Neural progenitor cell (in vitro differentiated cells): ENCODE measurements at regions not wholly inside any gene's neighbourhood (a gene's known extent, or its start where the extent isn't known, plus 50 kb on each side); places are given as distances from the start of the nearest gene placed in this dataset.
"Not testable (repeated sequence)": the region's sequence is repeated elsewhere in the genome, so short reads cannot be mapped to it uniquely, and the experiment has no call there.

Experiments
- DNase-seq: peaks from one replicate; pipeline ENCODE4 v3.0.0-alpha.2; 2016; ENCODE audit warnings: low spot score
- H2AFZ ChIP-seq: fragments of 200-600 bp; sonication (generic); replicated peaks from 2 replicates; pipeline ENCODE4 v1.6.1; 2016; ENCODE audit warnings: antibody characterized with exemption
- H3F3A ChIP-seq: fragments of 200-600 bp; sonication (generic); 2 replicates; pipeline ENCODE4 v1.6.1; 2016; ENCODE audit warnings: antibody characterized with exemption, low read depth
- H3K27ac ChIP-seq: fragments of 200-600 bp; sonication (generic); 2 replicates; pipeline ENCODE4 v1.5.1; 2016; ENCODE audit warnings: mild to moderate bottlenecking
- H3K27me3 ChIP-seq: fragments of 200-600 bp; sonication (generic); 2 replicates; pipeline ENCODE4 v1.6.1; 2016; ENCODE audit warnings: mild to moderate bottlenecking, moderate library complexity
- H3K36me3 ChIP-seq: fragments of 200-600 bp; sonication (generic); 2 replicates; pipeline ENCODE4 v1.5.1; 2016
- H3K4me1 ChIP-seq: fragments of 200-600 bp; sonication (generic); 2 replicates; pipeline ENCODE4 v1.6.1; 2016; ENCODE audit warnings: mixed run types
- H3K4me2 ChIP-seq: fragments of 200-600 bp; sonication (generic); 2 replicates; pipeline ENCODE4 v1.6.1; 2016
- H3K4me3 ChIP-seq: fragments of 200-600 bp; sonication (generic); 2 replicates; pipeline ENCODE4 v1.5.1; 2016
- H3K79me2 ChIP-seq: fragments of 200-600 bp; sonication (generic); 2 replicates; pipeline ENCODE4 v1.6.1; 2016; ENCODE audit warnings: low read depth
- H3K9ac ChIP-seq: fragments of 200-600 bp; sonication (generic); 2 replicates; pipeline ENCODE4 v1.6.1; 2016
- H3K9me3 ChIP-seq: fragments of 200-600 bp; sonication (generic); 2 replicates; pipeline ENCODE4 v1.5.1; 2016; ENCODE audit warnings: low read depth
- H4K20me1 ChIP-seq: fragments of 200-600 bp; sonication (generic); 2 replicates; pipeline ENCODE4 v1.6.1; 2016; ENCODE audit warnings: low read depth
- H3K27ac Mint-ChIP-seq: 3 replicates; pipeline ENCODE4 v1.8.0; 2021; ENCODE audit warnings: mixed read lengths
- H3K27me3 Mint-ChIP-seq: 2 replicates; pipeline ENCODE4 v1.8.0; 2022; ENCODE audit warnings: low read depth, mild to moderate bottlenecking, inconsistent platforms, moderate library complexity, mixed read lengths; ENCODE audit not compliant: insufficient read depth
- H3K36me3 Mint-ChIP-seq: 3 replicates; pipeline ENCODE4 v1.8.0; 2021; ENCODE audit warnings: mixed read lengths
- H3K4me1 Mint-ChIP-seq: 3 replicates; pipeline ENCODE4 v1.8.0; 2021; ENCODE audit warnings: mixed read lengths
- H3K4me3 Mint-ChIP-seq: 3 replicates; pipeline ENCODE4 v1.8.0; 2021; ENCODE audit warnings: mild to moderate bottlenecking, moderate library complexity, mixed read lengths
- H3K9me3 Mint-ChIP-seq: 3 replicates; pipeline ENCODE4 v1.8.0; 2020; ENCODE audit warnings: mixed read lengths
- EZH2 ChIP-seq: fragments of 200-600 bp; sonication (generic); IDR thresholded peaks from 2 replicates; pipeline ENCODE4 v1.6.1; 2017; ENCODE audit warnings: antibody characterized with exemption, mild to moderate bottlenecking, moderate library complexity
- EZH2phosphoT487 ChIP-seq: fragments of 200-600 bp; sonication (generic); IDR thresholded peaks from 2 replicates; pipeline ENCODE4 v1.6.1; 2017; ENCODE audit warnings: antibody characterized with exemption
- TF ChIP-seq, protein P1 (sequence below): fragments of 200-600 bp; sonication (generic); IDR thresholded peaks from 2 replicates; pipeline ENCODE4 v1.5.1; 2017; ENCODE audit warnings: antibody characterized with exemption, mild to moderate bottlenecking

DNA sequence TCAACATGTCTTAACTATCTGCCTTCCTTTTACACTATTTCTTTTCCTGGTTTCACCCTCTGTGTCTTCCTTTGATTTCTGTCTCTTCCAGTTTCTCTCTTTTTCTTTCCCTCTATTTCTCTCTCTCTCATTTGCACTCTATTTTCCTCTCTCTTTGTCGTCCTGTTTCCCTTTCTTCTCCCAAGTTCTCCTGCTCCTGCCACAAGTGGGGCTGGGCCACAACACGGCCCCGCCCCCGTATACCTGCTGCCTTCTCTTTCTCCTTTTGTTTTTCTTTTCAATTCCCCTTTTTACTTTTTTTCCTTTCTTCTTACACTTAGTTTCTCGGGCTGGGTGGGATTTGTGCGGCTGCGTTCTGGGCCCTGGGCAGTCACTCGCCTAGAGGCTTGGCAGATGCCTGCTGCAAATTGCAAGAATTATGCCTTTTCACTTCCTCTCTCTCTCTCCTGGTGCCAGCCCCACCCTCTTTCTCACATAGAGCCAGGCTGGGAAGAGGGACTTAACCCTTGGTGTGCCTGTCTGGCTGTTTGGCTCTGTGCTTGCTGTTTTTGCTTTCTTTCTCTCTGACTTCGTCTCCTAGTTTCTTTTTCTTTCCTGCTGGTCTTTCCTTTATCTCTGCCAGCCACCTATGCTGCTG lies 2139.4 kb downstream of the TP53TG3F start:
- no peak overlapping the region for H3K9ac ChIP-seq
- no peaks in the 10 kb centered on the region for H3K36me3 Mint-ChIP-seq
- no peaks in the 10 kb centered on the region for H3K79me2 ChIP-seq
- H3K27me3 ChIP-seq = no peaks in the 10 kb centered on the region
- no peak overlapping the region for H3K4me2 ChIP-seq
- H3K9me3 ChIP-seq = peaks cover 29% of the 10 kb centered on the region
- peaks cover 36% of the 10 kb centered on the region for H3K9me3 Mint-ChIP-seq
- no peak overlapping the region for H2AFZ ChIP-seq
- no peaks in the 10 kb centered on the region for H3K4me1 Mint-ChIP-seq
- TF ChIP-seq EZH2phosphoT487 = no peak
- no peak for TF ChIP-seq EZH2
- TF ChIP-seq, protein P1, sequence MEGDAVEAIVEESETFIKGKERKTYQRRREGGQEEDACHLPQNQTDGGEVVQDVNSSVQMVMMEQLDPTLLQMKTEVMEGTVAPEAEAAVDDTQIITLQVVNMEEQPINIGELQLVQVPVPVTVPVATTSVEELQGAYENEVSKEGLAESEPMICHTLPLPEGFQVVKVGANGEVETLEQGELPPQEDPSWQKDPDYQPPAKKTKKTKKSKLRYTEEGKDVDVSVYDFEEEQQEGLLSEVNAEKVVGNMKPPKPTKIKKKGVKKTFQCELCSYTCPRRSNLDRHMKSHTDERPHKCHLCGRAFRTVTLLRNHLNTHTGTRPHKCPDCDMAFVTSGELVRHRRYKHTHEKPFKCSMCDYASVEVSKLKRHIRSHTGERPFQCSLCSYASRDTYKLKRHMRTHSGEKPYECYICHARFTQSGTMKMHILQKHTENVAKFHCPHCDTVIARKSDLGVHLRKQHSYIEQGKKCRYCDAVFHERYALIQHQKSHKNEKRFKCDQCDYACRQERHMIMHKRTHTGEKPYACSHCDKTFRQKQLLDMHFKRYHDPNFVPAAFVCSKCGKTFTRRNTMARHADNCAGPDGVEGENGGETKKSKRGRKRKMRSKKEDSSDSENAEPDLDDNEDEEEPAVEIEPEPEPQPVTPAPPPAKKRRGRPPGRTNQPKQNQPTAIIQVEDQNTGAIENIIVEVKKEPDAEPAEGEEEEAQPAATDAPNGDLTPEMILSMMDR = no peak
- H3K4me3 ChIP-seq = no peak overlapping the region
- H4K20me1 ChIP-seq = no peaks in the 10 kb centered on the region
- H3K36me3 ChIP-seq = no peaks in the 10 kb centered on the region
- no peaks in the 10 kb centered on the region for H3F3A ChIP-seq
- no peak overlapping the region for H3K27ac ChIP-seq
- no peak overlapping the region for H3K27ac Mint-ChIP-seq
- no peaks in the 10 kb centered on the region for H3K27me3 Mint-ChIP-seq
- no peak for DNase-seq
- no peak overlapping the region for H3K4me3 Mint-ChIP-seq
- H3K4me1 ChIP-seq = no peaks in the 10 kb centered on the region

DNA sequence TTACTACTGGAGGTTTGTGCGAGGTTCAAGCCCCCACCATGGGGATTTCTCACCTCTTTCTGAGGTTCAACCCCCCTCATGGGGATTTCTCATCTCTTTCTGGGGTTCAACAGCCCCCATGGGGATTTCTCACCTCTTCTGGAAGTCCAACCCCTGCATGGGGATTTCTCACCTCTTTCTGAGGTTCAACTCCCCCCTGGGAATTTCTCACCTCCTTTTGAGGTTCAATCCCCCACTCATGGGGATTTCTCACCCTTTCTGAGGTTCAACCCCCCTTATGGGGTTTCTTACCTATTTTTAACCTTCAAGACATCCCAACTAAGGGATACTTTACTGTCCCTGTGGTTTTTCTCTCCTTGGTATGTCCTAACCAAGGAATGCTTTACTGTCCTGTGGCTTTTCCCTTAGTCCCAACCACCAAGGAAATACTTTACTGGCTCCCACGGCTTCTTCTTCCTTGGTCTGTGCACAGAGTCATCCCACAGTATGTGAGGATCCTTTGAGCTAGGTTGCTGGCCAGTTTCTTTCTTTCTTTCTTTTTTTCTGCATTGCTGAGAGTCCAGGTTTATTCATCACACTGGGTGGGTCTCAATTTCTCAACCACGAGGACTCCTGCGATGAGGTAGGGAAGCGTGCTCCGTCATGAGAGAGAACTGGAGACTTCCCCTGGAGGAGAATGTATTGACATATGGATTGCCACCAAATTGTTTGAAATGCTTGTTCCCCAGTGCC lies 2140.2 kb downstream of the TP53TG3F start:
- H3K4me3 ChIP-seq = no peak overlapping the region
- no peaks in the 10 kb centered on the region for H3K4me1 Mint-ChIP-seq
- no peaks in the 10 kb centered on the region for H3K27me3 Mint-ChIP-seq
- no peak for TF ChIP-seq EZH2
- H3K27ac ChIP-seq = no peak overlapping the region
- H3K79me2 ChIP-seq = no peaks in the 10 kb centered on the region
- no peaks in the 10 kb centered on the region for H3K4me1 ChIP-seq
- DNase-seq = no peak
- H3K9me3 Mint-ChIP-seq = peaks cover 34% of the 10 kb centered on the region
- no peaks in the 10 kb centered on the region for H3K27me3 ChIP-seq
- H3F3A ChIP-seq = no peaks in the 10 kb centered on the region
- no peak overlapping the region for H3K9ac ChIP-seq
- H3K4me2 ChIP-seq = no peak overlapping the region
- H4K20me1 ChIP-seq = no peaks in the 10 kb centered on the region
- H3K9me3 ChIP-seq = peaks cover 28% of the 10 kb centered on the region
- no peaks in the 10 kb centered on the region for H3K36me3 ChIP-seq
- no peaks in the 10 kb centered on the region for H3K36me3 Mint-ChIP-seq
- no peak overlapping the region for H3K4me3 Mint-ChIP-seq
- no peak overlapping the region for H3K27ac Mint-ChIP-seq
- no peak overlapping the region for H2AFZ ChIP-seq

DNA sequence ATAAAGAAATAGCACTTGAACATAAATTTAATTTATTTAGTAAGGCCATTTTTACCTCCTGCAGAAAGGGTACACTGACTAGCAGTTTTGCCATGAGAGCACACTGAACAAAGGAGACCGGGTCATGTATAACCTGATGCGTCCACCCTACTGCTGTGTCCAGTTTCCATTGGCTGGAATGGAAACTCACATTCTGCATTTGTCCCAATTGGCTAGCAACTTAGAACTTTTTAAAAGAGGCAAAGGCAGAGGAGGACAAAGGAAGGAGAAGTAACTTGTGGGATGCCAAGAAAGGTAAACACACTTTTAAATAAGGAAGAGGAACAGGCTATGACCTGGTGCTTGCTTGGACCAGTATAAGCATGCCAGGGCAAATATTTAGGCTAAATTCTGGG lies 2140.7 kb downstream of the TP53TG3F start:
- H3K27ac ChIP-seq, H3K27me3 ChIP-seq, H3K36me3 ChIP-seq, H3K4me3 Mint-ChIP-seq, H4K20me1 ChIP-seq, H3K27me3 Mint-ChIP-seq, H3K79me2 ChIP-seq, H3K36me3 Mint-ChIP-seq, DNase-seq, H2AFZ ChIP-seq, H3K4me1 Mint-ChIP-seq, H3F3A ChIP-seq, H3K4me3 ChIP-seq, H3K4me1 ChIP-seq, H3K27ac Mint-ChIP-seq, H3K9ac ChIP-seq, H3K4me2 ChIP-seq: not testable (repeated sequence)
- peaks cover 32% of the 10 kb centered on the region for H3K9me3 Mint-ChIP-seq
- peaks cover 34% of the 10 kb centered on the region for H3K9me3 ChIP-seq

DNA sequence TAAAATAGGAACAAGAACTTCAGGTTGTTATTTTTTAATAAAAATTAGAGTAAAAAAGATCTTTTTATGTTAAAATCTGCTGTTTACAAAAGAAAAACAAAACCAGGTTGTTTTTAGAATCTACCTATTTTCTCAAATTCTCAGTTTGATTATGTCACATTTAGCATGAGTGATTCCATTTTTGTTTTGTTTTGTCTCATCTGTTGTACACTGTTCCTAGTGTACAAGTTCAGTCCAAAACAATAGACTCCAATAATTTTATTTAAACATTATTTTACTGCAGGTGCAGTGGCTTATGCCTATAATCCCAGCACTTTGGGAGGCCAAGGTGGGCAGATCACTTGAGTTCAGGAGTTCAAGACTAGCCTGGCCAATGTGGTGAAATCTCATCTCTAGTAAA lies 2142.7 kb downstream of the TP53TG3F start:
- Histone ChIP-seq H3K79me2 (no peaks in the 10 kb centered on the region), H3K9ac (no peak overlapping the region), H3K4me2 (no peak overlapping the region), H4K20me1 (no peaks in the 10 kb centered on the region), H3K4me3 (no peak overlapping the region), H3K36me3 (no peaks in the 10 kb centered on the region), H3K27me3 (no peaks in the 10 kb centered on the region), H3F3A (no peaks in the 10 kb centered on the region), H3K4me1 (no peaks in the 10 kb centered on the region), H3K9me3 (peaks cover 28% of the 10 kb centered on the region), H3K27ac (no peak overlapping the region), H2AFZ (no peak overlapping the region)
- Mint-ChIP-seq H3K27me3 (no peaks in the 10 kb centered on the region), H3K9me3 (peaks cover 30% of the 10 kb centered on the region), H3K27ac (no peak overlapping the region), H3K4me1 (no peaks in the 10 kb centered on the region), H3K4me3 (no peak overlapping the region), H3K36me3 (no peaks in the 10 kb centered on the region)
- TF ChIP-seq, protein P1 = no peak
- TF ChIP-seq EZH2 (no peak), EZH2phosphoT487 (no peak)
- DNase-seq = no peak

DNA sequence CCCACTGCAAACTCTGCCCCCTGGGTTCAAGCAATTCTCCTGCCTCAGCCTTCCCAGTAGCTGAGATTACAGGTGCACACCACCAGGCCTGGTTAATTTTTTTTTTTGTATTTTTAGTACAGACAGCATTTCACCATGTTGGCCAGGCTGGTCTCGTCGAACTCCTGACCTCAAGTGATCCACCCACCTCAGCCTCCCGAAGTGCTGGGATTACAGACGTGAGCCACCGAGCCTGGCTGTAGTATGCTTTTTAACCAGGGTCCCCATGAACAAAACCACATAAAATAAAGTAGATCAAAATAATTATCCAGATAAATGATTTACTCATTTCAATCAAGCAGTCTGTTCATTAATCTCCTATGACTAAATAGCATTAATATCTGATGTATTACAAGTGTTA lies 2144.0 kb downstream of the TP53TG3F start:
- H3K36me3 ChIP-seq, H3K4me2 ChIP-seq, H2AFZ ChIP-seq, H3K4me3 ChIP-seq, H3K27ac ChIP-seq, H3K79me2 ChIP-seq, H3K36me3 Mint-ChIP-seq, H3K27ac Mint-ChIP-seq, H3F3A ChIP-seq, DNase-seq, H3K27me3 ChIP-seq, H3K4me3 Mint-ChIP-seq, H3K4me1 ChIP-seq, H3K4me1 Mint-ChIP-seq, H3K9ac ChIP-seq, H4K20me1 ChIP-seq, H3K27me3 Mint-ChIP-seq: not testable (repeated sequence)
- H3K9me3 ChIP-seq = peaks cover 29% of the 10 kb centered on the region
- H3K9me3 Mint-ChIP-seq = peaks cover 28% of the 10 kb centered on the region
